Gastrocnemius medialis (tissue), 4 donors: ENCODE measurements at regions not wholly inside any gene's neighbourhood (a gene's known extent, or its start where the extent isn't known, plus 50 kb on each side); places are given as distances from the start of the nearest gene placed in this dataset.

Source experiments
- CTCF ChIP-seq, 5 experiments: fragments of 450-650 bp in 3 of 5; fragments of 200-600 bp in 2 of 5; sonication (generic) in 2 of 5; IDR thresholded peaks in 4 of 5; conservative IDR thresholded peaks in 1 of 5; 1 replicate in 4 of 5; 2 replicates in 1 of 5; pipeline ENCODE4 v1.5.1; 2016 to 2019; ENCODE audit warnings: antibody characterized with exemption in 5 of 5, mild to moderate bottlenecking in 3 of 5, moderate library complexity in 3 of 5
- POLR2A ChIP-seq, 2 donors: fragments of 450-650 bp; IDR thresholded peaks; one replicate each; pipeline ENCODE4 v1.6.1; 2017; ENCODE audit warnings: antibody characterized with exemption in 2 of 2, mild to moderate bottlenecking in 2 of 2, moderate library complexity in 2 of 2

GRCh38 chr14:101063121-101063520 is 159.6 kb upstream of the RTL1 start:
- TF ChIP-seq CTCF (IDR thresholded peaks at IDR 0.05 in 4 of 5, conservative IDR thresholded peaks at IDR 0.05 in 1 of 5) (no peak), POLR2A (IDR thresholded peaks at IDR 0.05) (no peak)
